RWPE1 (cell line): ENCODE measurements at regions not wholly inside any gene's neighbourhood (a gene's known extent, or its start where the extent isn't known, plus 50 kb on each side); places are given as distances from the start of the nearest gene placed in this dataset.

Experiments used
- CTCF ChIA-PET: fragments of 350-600 bp; sonication (Branson Sonifier 250); formaldehyde crosslinking; extraction: SDS; loops from one replicate; lab custom pipeline; 2021; lab: Yijun Ruan, JAX
- POLR2A ChIA-PET: fragments of 400-600 bp; formaldehyde crosslinking; extraction: SDS; loops from one replicate; lab custom pipeline; 2020; ENCODE audit warnings: antibody characterized with exemption; ENCODE audit not compliant: low non-redundant PET; lab: Yijun Ruan, JAX
- DNase-seq: peaks from one replicate; pipeline ENCODE4 v3.0.0; 2012; ENCODE audit warnings: low spot score
- H3K27ac ChIP-seq: fragments of 450-650 bp; 2 replicates; pipeline ENCODE4 v1.5.1; 2017
- CTCF ChIP-seq: fragments of 450-650 bp; conservative IDR thresholded peaks from 2 replicates; pipeline ENCODE4 v1.5.1; 2017; ENCODE audit warnings: low read depth, mild to moderate bottlenecking

- ChIA-PET POLR2A (no interaction called here), CTCF (no interaction called here)
- DNase-seq, result no peak
- no peak for TF ChIP-seq CTCF
- no peak overlapping the region for H3K27ac ChIP-seq
Observed at GRCh38 chr7:63070696-63071095, 928.0 kb upstream of the ZNF722 start.

- TF ChIP-seq CTCF, result no peak
- DNase-seq, result no peak
- CTCF ChIA-PET, result no interaction called here
- H3K27ac ChIP-seq, result no peak overlapping the region
- POLR2A ChIA-PET, result no interaction called here
Observed at GRCh38 chr7:63071396-63071795, 927.3 kb upstream of the ZNF722 start.

- no peak for DNase-seq
- no peak for TF ChIP-seq CTCF
- POLR2A ChIA-PET, result no interaction called here
- CTCF ChIA-PET, result no interaction called here
- H3K27ac ChIP-seq, result no peak overlapping the region
Observed at GRCh38 chr7:63071920-63072319, 926.7 kb upstream of the ZNF722 start.

GRCh38 chr7:63072806-63073205 is 925.8 kb upstream of the ZNF722 start:
- TF ChIP-seq CTCF, result no peak
- POLR2A ChIA-PET, result no interaction called here
- no peak overlapping the region for H3K27ac ChIP-seq
- no peak for DNase-seq
- CTCF ChIA-PET, result no interaction called here

- no peak for TF ChIP-seq CTCF
- CTCF ChIA-PET, result no interaction called here
- H3K27ac ChIP-seq, result no peak overlapping the region
- POLR2A ChIA-PET, result no interaction called here
- no peak for DNase-seq
Observed at GRCh38 chr7:63073286-63073685, 925.4 kb upstream of the ZNF722 start.

- no peak overlapping the region for H3K27ac ChIP-seq
- TF ChIP-seq CTCF, result no peak
- ChIA-PET CTCF (no interaction called here), POLR2A (no interaction called here)
- DNase-seq, result no peak
Observed at GRCh38 chr7:63073736-63074135, 924.9 kb upstream of the ZNF722 start.

- POLR2A ChIA-PET, result no interaction called here
- no peak overlapping the region for H3K27ac ChIP-seq
- CTCF ChIA-PET, result no interaction called here
- no peak for DNase-seq
- no peak for TF ChIP-seq CTCF
Observed at GRCh38 chr7:63077841-63078240, 920.8 kb upstream of the ZNF722 start.
